Activated T-cell treated with anti-CD3 and anti-CD28 coated beads for 1 hour (primary cell): ENCODE measurements at regions not wholly inside any gene's neighbourhood (a gene's known extent, or its start where the extent isn't known, plus 50 kb on each side); places are given as distances from the start of the nearest gene placed in this dataset.

Experiments used
- DNase-seq: peaks from one replicate; pipeline ENCODE4 v3.0.0-alpha.2; 2020; ENCODE audit warnings: low read depth

DNA sequence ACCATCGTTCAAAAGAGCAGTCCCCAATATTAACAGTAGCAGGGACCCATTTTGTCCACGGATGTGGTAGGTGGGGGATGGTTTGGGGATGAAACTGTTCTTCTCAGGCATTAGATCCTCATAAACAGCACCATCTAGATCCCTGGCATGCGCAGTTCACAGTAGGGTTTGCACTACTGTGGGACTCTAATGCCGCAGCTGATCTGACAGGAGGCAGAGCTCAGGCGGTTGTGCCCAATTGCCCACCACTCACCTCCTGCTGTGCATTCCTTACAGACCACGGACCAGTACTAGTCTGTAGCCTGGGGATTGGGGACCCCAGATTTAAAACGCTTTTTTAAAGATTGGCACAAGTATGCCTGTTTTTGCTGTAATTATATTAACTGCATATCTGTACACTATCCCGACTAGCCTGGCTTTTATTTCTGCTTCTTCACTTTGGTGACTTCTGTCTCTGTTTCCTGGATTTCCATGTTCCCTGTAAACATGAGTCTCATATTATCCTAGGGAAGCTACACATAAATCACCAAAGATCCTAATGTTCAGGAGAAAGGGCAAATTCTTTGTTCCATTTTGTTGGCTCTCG is 163.3 kb upstream of the AKR1E2 start:
- DNase-seq, result no peak

- DNase-seq, result no peak
Measured at GRCh38 chr10:4661511-4662255, 164.3 kb upstream of the AKR1E2 start.

GRCh38 chr10:4658777-4659176 is 167.2 kb upstream of the AKR1E2 start:
- no peak for DNase-seq

DNA sequence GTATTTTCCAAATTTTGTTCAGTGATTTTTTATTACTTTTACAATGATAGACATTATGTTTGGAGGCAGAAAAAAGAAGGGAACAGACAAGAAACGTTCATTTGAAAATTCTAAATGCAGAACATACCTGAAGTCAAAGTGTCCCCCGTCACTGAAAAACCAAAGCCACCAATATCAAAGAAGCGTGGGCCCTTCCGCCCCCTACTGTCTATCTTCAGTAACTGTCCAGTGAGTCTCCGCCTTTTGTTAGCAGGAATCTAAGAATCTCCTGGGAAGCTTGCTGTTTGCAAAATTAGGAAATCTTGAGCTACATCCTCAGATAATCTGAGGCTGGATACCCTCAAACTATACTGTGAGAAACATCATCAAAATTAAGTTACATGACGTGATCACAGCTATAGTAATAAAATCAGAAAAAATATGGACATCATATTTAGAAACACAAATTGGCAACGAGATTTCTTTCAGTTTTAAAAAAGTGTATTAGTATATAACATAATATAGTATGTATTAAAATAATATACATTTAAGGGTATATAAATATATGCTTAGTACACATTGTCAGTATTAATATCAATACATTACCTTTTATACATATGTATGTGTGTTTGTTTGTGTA is 169.3 kb upstream of the AKR1E2 start:
- DNase-seq, result peak; percentile 37

DNA sequence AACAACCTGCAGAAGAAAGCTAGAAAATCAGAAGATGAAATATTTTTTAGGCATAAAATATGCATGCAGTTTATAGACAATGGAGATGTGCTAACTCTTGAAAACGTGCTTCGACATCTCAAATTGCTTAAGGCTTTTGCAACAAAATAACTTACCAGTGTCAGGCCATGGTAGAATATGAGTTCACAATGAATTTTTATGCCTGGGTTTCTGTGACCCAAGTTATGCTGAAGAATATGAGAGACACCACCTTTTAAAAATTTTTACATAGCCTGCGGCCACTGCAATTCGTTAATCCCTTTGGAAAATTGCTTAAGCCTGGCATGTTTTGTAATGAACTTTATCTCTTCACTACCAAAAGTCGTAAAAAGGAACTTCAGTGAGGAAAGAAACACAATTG is 170.1 kb upstream of the AKR1E2 start:
- DNase-seq, result no peak

- DNase-seq, result no peak
Measured at GRCh38 chr10:4655406-4655805, 170.6 kb upstream of the AKR1E2 start.

- DNase-seq, result no peak
Measured at GRCh38 chr10:4654496-4654895, 171.5 kb upstream of the AKR1E2 start.

GRCh38 chr10:4653160-4653559 is 172.8 kb upstream of the AKR1E2 start:
- no peak for DNase-seq

GRCh38 chr10:4652111-4653010 is 173.6 kb upstream of the AKR1E2 start:
- no peak for DNase-seq

GRCh38 chr10:4651404-4652037 is 174.5 kb upstream of the AKR1E2 start:
- DNase-seq, result no peak

GRCh38 chr10:4650582-4650981 is 175.4 kb upstream of the AKR1E2 start:
- DNase-seq, result no peak

DNA sequence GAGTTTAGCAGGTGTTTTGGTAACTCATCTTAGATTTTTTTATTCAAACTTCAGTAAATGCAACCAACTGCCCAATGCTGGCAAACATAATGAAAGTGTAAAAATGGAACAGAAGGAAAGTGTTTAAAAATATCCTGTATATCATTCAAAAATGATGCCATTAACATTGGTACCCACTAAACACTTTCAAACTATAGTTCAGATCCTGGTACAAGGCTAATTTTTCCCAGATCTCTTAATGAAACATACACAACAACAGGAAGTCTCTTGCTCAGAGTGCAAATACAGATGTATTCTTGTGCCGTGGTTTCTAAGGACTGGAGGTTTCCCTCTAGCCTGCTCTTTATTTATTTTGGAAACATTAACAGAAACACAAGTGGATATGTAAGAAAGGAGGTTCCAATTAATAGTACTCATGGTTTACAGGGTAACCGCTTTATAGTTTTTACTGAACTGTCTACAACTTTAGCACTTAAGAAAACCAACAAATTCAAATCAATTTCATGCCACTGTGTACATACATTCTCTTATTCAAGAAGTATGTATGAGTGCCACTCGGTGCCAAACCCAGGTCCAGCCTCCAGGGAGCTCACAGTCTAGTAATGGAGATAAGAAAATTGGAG is 176.0 kb upstream of the AKR1E2 start:
- DNase-seq, result no peak

GRCh38 chr10:4649471-4649870 is 176.5 kb upstream of the AKR1E2 start:
- DNase-seq, result no peak

DNA sequence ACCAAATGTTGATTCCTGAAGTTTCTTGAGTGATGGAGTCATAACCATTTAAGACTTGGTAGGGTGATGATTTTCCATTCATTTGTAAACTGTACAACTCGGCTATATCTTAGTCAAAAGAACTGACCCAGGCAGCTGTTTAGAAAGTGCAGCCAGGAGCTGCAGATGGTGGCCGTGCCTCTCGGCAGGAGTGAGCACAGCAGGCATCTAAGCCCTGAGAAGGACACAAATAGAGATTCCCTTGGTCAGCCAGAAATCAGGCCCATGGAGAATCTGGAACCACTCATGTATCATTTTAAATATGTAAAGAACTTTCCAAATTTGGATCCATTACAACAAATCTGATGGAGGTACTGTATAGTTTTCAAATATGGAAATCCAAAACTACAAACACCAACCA is 177.0 kb upstream of the AKR1E2 start:
- DNase-seq, result no peak

- no peak for DNase-seq
Measured at GRCh38 chr10:4647109-4647785, 178.8 kb upstream of the AKR1E2 start.

GRCh38 chr10:4646547-4646946 is 179.5 kb upstream of the AKR1E2 start:
- DNase-seq, result no peak

DNA sequence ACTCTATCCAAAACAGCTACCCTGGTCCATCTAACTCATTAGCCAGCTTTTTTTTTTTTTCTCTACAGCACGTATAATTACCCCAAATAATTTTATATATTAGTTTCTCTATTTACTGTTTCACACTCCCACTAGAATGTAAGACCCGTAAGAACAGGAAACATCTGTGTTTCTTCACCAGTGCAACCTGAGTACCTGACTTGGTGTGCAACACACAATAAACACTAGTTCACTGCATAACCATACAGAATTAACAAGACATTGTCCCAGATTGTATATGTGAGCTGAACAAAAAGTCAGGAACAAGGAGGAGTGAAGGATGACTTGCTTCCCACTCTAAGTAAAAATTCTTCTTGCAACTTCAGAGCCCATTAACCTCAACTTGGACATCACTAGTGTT is 180.2 kb upstream of the AKR1E2 start:
- DNase-seq, result no peak

DNA sequence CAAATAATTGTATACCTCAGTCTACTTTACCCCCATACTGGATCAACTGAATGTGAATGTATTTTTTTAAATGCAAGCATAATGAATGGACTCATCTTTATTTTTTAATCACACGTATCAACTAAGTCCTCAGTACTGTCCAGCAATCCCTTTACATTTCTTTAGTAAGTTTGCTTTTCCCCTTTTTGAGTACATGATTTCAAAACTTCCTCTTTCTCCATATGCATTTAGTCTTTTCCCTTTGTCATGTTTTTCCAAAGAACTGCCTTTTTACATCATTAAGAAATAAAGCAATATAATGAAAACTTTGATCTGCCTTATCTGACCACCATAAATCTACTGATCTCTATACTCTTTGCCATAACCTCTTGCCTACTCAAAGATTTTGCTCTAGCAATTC is 182.5 kb upstream of the AKR1E2 start:
- no peak for DNase-seq

- no peak for DNase-seq
Measured at GRCh38 chr10:4639960-4640359, 186.0 kb upstream of the AKR1E2 start.

- no peak for DNase-seq
Measured at GRCh38 chr10:4638099-4638498, 187.9 kb upstream of the AKR1E2 start.

DNA sequence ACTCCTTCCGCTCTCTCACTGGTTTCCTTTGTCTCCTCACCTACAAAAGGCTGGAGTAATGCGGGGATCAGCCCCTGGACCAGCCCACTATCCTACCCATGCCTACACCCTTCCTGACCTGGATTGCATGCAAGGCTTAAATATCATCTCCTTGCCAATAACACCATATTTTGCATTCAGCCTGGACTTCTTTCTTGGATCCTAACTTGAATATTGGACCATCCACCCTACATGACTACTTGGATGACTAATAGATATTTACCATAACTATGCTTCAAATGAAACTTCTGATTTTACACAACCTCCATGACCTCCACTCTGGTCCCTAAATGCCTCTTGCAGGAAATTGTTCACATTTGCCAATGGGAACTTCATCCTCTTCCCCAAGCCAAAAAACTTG is 188.3 kb upstream of the AKR1E2 start:
- DNase-seq, result no peak
